SJSA1 (cell line): ENCODE measurements at regions not wholly inside any gene's neighbourhood (a gene's known extent, or its start where the extent isn't known, plus 50 kb on each side); places are given as distances from the start of the nearest gene placed in this dataset.
A peak's percentile ranks its signal among the peaks of the same experiment; 100 is the strongest.

Source experiments
- DNase-seq, 2 experiments: peaks; one replicate each; pipeline ENCODE4 v3.0.0-alpha.2; 2015 to 2020; ENCODE audit warnings: low spot score in 2 of 2, low read depth in 1 of 2
- H3K27ac ChIP-seq: fragments of 250-450 bp; sonication (Bioruptor Pico); 2 replicates; pipeline ENCODE4 v1.5.1; 2020; ENCODE audit warnings: mild to moderate bottlenecking, moderate library complexity
- H3K27me3 ChIP-seq: fragments of 250-450 bp; sonication (Bioruptor Pico); replicated peaks from 2 replicates; pipeline ENCODE4 v1.5.1; 2020; ENCODE audit warnings: mild to moderate bottlenecking, moderate library complexity
- H3K36me3 ChIP-seq: fragments of 250-450 bp; sonication (Bioruptor Pico); 2 replicates; pipeline ENCODE4 v1.5.1; 2020; ENCODE audit warnings: mild to moderate bottlenecking
- H3K4me1 ChIP-seq: fragments of 250-450 bp; sonication (Bioruptor Pico); replicated peaks from 2 replicates; pipeline ENCODE4 v1.6.1; 2021; ENCODE audit warnings: mild to moderate bottlenecking
- H3K4me3 ChIP-seq: fragments of 250-450 bp; sonication (Bioruptor Pico); 2 replicates; pipeline ENCODE4 v1.5.1; 2020; ENCODE audit warnings: mild to moderate bottlenecking
- H3K9me3 ChIP-seq: fragments of 250-450 bp; sonication (Bioruptor Pico); replicated peaks from 2 replicates; pipeline ENCODE4 v1.5.1; 2020; ENCODE audit warnings: mild to moderate bottlenecking

- H3K36me3 ChIP-seq = no peaks in the 10 kb centered on the region
- DNase-seq = no peak
- H3K9me3 ChIP-seq = no peaks in the 10 kb centered on the region
- no peaks in the 10 kb centered on the region for H3K27me3 ChIP-seq
- no peak overlapping the region for H3K27ac ChIP-seq
- peaks cover 12% of the 10 kb centered on the region for H3K4me1 ChIP-seq
- H3K4me3 ChIP-seq = no peak overlapping the region
Observed at GRCh38 chr12:115205755-115206308, 521.9 kb upstream of the TBX3 start.

- DNase-seq = peak in 1 of 2 experiments; percentile 23
- Histone ChIP-seq H3K27me3 (no peaks in the 10 kb centered on the region), H3K27ac (no peak overlapping the region), H3K36me3 (no peaks in the 10 kb centered on the region), H3K4me3 (no peak overlapping the region), H3K9me3 (no peaks in the 10 kb centered on the region), H3K4me1 (peaks cover 13% of the 10 kb centered on the region)
Observed at GRCh38 chr12:115204957-115205754, 521.2 kb upstream of the TBX3 start.

GRCh38 chr12:115203701-115204100 is 519.7 kb upstream of the TBX3 start:
- no peak for DNase-seq
- Histone ChIP-seq H3K27ac (no peak overlapping the region), H3K27me3 (no peaks in the 10 kb centered on the region), H3K4me1 (peaks cover 16% of the 10 kb centered on the region), H3K9me3 (no peaks in the 10 kb centered on the region), H3K36me3 (no peaks in the 10 kb centered on the region), H3K4me3 (no peak overlapping the region)

- no peaks in the 10 kb centered on the region for H3K27me3 ChIP-seq
- no peak overlapping the region for H3K27ac ChIP-seq
- H3K36me3 ChIP-seq = no peaks in the 10 kb centered on the region
- H3K9me3 ChIP-seq = no peaks in the 10 kb centered on the region
- H3K4me1 ChIP-seq = peaks cover 16% of the 10 kb centered on the region
- DNase-seq = no peak
- H3K4me3 ChIP-seq = no peak overlapping the region
Observed at GRCh38 chr12:115201966-115202365, 518.0 kb upstream of the TBX3 start.

GRCh38 chr12:115199831-115200230 is 515.9 kb upstream of the TBX3 start:
- no peaks in the 10 kb centered on the region for H3K27me3 ChIP-seq
- H3K36me3 ChIP-seq = no peaks in the 10 kb centered on the region
- H3K4me3 ChIP-seq = no peak overlapping the region
- no peak overlapping the region for H3K27ac ChIP-seq
- DNase-seq = no peak
- peaks cover 7% of the 10 kb centered on the region for H3K4me1 ChIP-seq
- no peaks in the 10 kb centered on the region for H3K9me3 ChIP-seq

GRCh38 chr12:115194857-115195256 is 510.9 kb upstream of the TBX3 start:
- Histone ChIP-seq H3K9me3 (no peaks in the 10 kb centered on the region), H3K36me3 (no peaks in the 10 kb centered on the region), H3K27me3 (no peaks in the 10 kb centered on the region), H3K4me3 (no peak overlapping the region), H3K4me1 (peaks cover under 1% of the 10 kb centered on the region; the same call in 1 of the 2 replicates), H3K27ac (no peak overlapping the region)
- no peak for DNase-seq

GRCh38 chr12:115194448-115194847 is 510.5 kb upstream of the TBX3 start:
- no peaks in the 10 kb centered on the region for H3K36me3 ChIP-seq
- no peaks in the 10 kb centered on the region for H3K27me3 ChIP-seq
- no peak overlapping the region for H3K27ac ChIP-seq
- H3K9me3 ChIP-seq = no peaks in the 10 kb centered on the region
- no peak overlapping the region for H3K4me3 ChIP-seq
- H3K4me1 ChIP-seq = no peaks in the 10 kb centered on the region
- no peak for DNase-seq

- Histone ChIP-seq H3K4me3 (no peak overlapping the region), H3K36me3 (no peaks in the 10 kb centered on the region), H3K9me3 (no peaks in the 10 kb centered on the region), H3K27me3 (no peaks in the 10 kb centered on the region), H3K27ac (no peak overlapping the region), H3K4me1 (no peaks in the 10 kb centered on the region)
- DNase-seq = no peak
Observed at GRCh38 chr12:115191342-115191741, 507.4 kb upstream of the TBX3 start.

- Histone ChIP-seq H3K36me3 (no peaks in the 10 kb centered on the region), H3K4me3 (no peak overlapping the region), H3K27me3 (no peaks in the 10 kb centered on the region), H3K9me3 (no peaks in the 10 kb centered on the region), H3K4me1 (no peaks in the 10 kb centered on the region), H3K27ac (no peak overlapping the region)
- no peak for DNase-seq
Observed at GRCh38 chr12:115190010-115190770, 506.2 kb upstream of the TBX3 start.

GRCh38 chr12:115185506-115185905 is 501.5 kb upstream of the TBX3 start:
- no peak for DNase-seq
- Histone ChIP-seq H3K27me3 (no peaks in the 10 kb centered on the region), H3K9me3 (no peaks in the 10 kb centered on the region), H3K4me3 (no peak overlapping the region), H3K27ac (no peak overlapping the region), H3K36me3 (no peaks in the 10 kb centered on the region), H3K4me1 (no peaks in the 10 kb centered on the region)

GRCh38 chr12:115183752-115184151 is 499.8 kb upstream of the TBX3 start:
- no peaks in the 10 kb centered on the region for H3K4me1 ChIP-seq
- H3K9me3 ChIP-seq = no peaks in the 10 kb centered on the region
- DNase-seq = no peak
- no peak overlapping the region for H3K27ac ChIP-seq
- H3K36me3 ChIP-seq = no peaks in the 10 kb centered on the region
- no peaks in the 10 kb centered on the region for H3K27me3 ChIP-seq
- H3K4me3 ChIP-seq = no peak overlapping the region

GRCh38 chr12:115177899-115178298 is 493.9 kb upstream of the TBX3 start:
- Histone ChIP-seq H3K27me3 (no peaks in the 10 kb centered on the region), H3K9me3 (no peaks in the 10 kb centered on the region), H3K36me3 (no peaks in the 10 kb centered on the region), H3K4me3 (no peak overlapping the region), H3K27ac (no peak overlapping the region), H3K4me1 (peaks cover under 1% of the 10 kb centered on the region)
- no peak for DNase-seq

- Histone ChIP-seq H3K4me1 (peaks cover 10% of the 10 kb centered on the region), H3K27ac (no peak overlapping the region), H3K36me3 (no peaks in the 10 kb centered on the region), H3K9me3 (no peaks in the 10 kb centered on the region), H3K27me3 (no peaks in the 10 kb centered on the region), H3K4me3 (no peak overlapping the region)
- no peak for DNase-seq
Observed at GRCh38 chr12:115176741-115177400, 492.9 kb upstream of the TBX3 start.

- no peaks in the 10 kb centered on the region for H3K9me3 ChIP-seq
- H3K27me3 ChIP-seq = no peaks in the 10 kb centered on the region
- H3K27ac ChIP-seq = no peak overlapping the region
- no peaks in the 10 kb centered on the region for H3K36me3 ChIP-seq
- H3K4me3 ChIP-seq = no peak overlapping the region
- H3K4me1 ChIP-seq = peaks cover 13% of the 10 kb centered on the region
- no peak for DNase-seq
Observed at GRCh38 chr12:115174920-115175319, 490.9 kb upstream of the TBX3 start.
